Aorta (tissue), 5 donors: ENCODE measurements at regions not wholly inside any gene's neighbourhood (a gene's known extent, or its start where the extent isn't known, plus 50 kb on each side); places are given as distances from the start of the nearest gene placed in this dataset.

ENCODE experiments used
- ATAC-seq: fragments of 200-7000 bp; cut with Tn5 transposase; one replicate; pipeline ENCODE4 v1.9.1; 2022; ENCODE audit warnings: moderate library complexity; ENCODE audit not compliant: low FRiP score
- DNase-seq, 2 donors: peaks; one replicate each; pipeline ENCODE4 v3.0.0-alpha.2; 2020
- H3K27ac ChIP-seq, 2 donors: one replicate each; pipeline ENCODE4 v1.5.1; 2013; ENCODE audit warnings: low read length in 2 of 2, mild to moderate bottlenecking in 2 of 2, moderate library complexity in 2 of 2, control low read depth in 1 of 2, inconsistent platforms in 1 of 2, low read depth in 1 of 2
- H3K27me3 ChIP-seq, 2 donors: one replicate each; pipeline ENCODE4 v1.6.1; 2013; ENCODE audit warnings: control low read depth in 1 of 2, low read length in 1 of 2, mild to moderate bottlenecking in 1 of 2, moderate library complexity in 1 of 2; ENCODE audit not compliant: insufficient read depth in 2 of 2, control insufficient read depth in 1 of 2
- H3K36me3 ChIP-seq, 2 donors: one replicate each; pipeline ENCODE4 v1.6.1; 2013; ENCODE audit warnings: control low read depth in 1 of 2, low read length in 1 of 2, mild to moderate bottlenecking in 1 of 2; ENCODE audit not compliant: insufficient read depth in 2 of 2, control insufficient read depth in 1 of 2
- H3K4me1 ChIP-seq, 2 donors: one replicate each; pipeline ENCODE4 v1.6.1; 2013; ENCODE audit warnings: low read length in 2 of 2, control low read depth in 1 of 2, mild to moderate bottlenecking in 1 of 2, moderate library complexity in 1 of 2; ENCODE audit not compliant: insufficient read depth in 2 of 2, control insufficient read depth in 1 of 2
- H3K4me3 ChIP-seq, 2 donors: one replicate each; pipeline ENCODE4 v1.5.1; 2013; ENCODE audit warnings: low read length in 2 of 2, control low read depth in 1 of 2, mild to moderate bottlenecking in 1 of 2
- H3K9me3 ChIP-seq: one replicate; pipeline ENCODE4 v1.6.1; 2013; ENCODE audit warnings: mild to moderate bottlenecking, low read length; ENCODE audit not compliant: control insufficient read depth
- WGBS, 2 donors: extraction: QIAGEN DNeasy Blood & Tissue Kit; methylation state at CpG; one replicate each; pipeline ENCODE4 v1.1.7; 2013; 5-methylcytosine and 5-hydroxymethylcytosine counted together
- intact Hi-C, 2 donors: fragments of 100-400 bp; cut with DNase I; formaldehyde crosslinking; loops; one replicate each; pipeline versions ENCODE4 v1.14.2 to v1.15.0; 2022
- donor health status: healthy with polysubstance abuse.
- donor health status: Bipolar disorder and iron deficiency.
- donor health status: DM: no; HTN: no; CAD: no.
- donor health status: DM: no; HTN: no; CAD: no.
- donor health status: DM: yes; HTN: yes; CAD: no.

GRCh38 chrX:145735036-145735435 is 82.6 kb upstream of the SLITRK2 start:
- DNase-seq (no peak), ATAC-seq (no peak)
- Histone ChIP-seq H3K4me1 (no peaks in the 10 kb centered on the region), H3K4me3 (no peak overlapping the region), H3K36me3 (no peaks in the 10 kb centered on the region), H3K9me3 (no peaks in the 10 kb centered on the region), H3K27ac (no peak overlapping the region), H3K27me3 (no peaks in the 10 kb centered on the region)
- intact Hi-C loops, result no loop called here
- WGBS, 2 donors, result 21 to 25% methylated on average over 1 of the region's 1 CpG

GRCh38 chrX:145751943-145752342 is 65.7 kb upstream of the SLITRK2 start:
- Histone ChIP-seq H3K4me1 (no peaks in the 10 kb centered on the region), H3K36me3 (no peaks in the 10 kb centered on the region), H3K27me3 (no peaks in the 10 kb centered on the region), H3K9me3 (no peaks in the 10 kb centered on the region), H3K4me3 (no peak overlapping the region), H3K27ac (no peak overlapping the region)
- WGBS, 2 donors, result 25 to 27% methylated on average over 2 of the region's 2 CpGs
- ATAC-seq, result no peak
- intact Hi-C loops, result no loop called here
- no peak for DNase-seq
